ENCODE measurements at regions not wholly inside any gene's neighbourhood (a gene's known extent, or its start where the extent isn't known, plus 50 kb on each side); places are given as distances from the start of the nearest gene placed in this dataset.

GRCh38 chrX:139192386-139192961 lies 338.1 kb upstream of the F9 start (continued):
- TF ChIP-seq EZH2phosphoT487 (IDR thresholded peaks at IDR 0.05; ENCODE audit: borderline replicate concordance) = no peak

- ChIA-PET CTCF (no interaction called here), POLR2A (no interaction called here), RAD21 (ENCODE audit: low non-redundant PET in 1 of 2, low total read pairs in 2 of 2, uncharacterized antibody in 2 of 2, unreplicated experiment in 2 of 2) (no interaction called here)
- H3K4me3 ChIP-seq (replicated peaks in 1 of 2; ENCODE audit: low read depth in 1 of 2, low read length in 2 of 2) = no peak overlapping the region
- H4K20me1 ChIP-seq (ENCODE audit: insufficient read depth) = no peaks in the 10 kb centered on the region
- H3K79me2 ChIP-seq (ENCODE audit: insufficient read depth, low read length) = no peaks in the 10 kb centered on the region
- no peaks in the 10 kb centered on the region for H3K36me3 ChIP-seq (ENCODE audit: control insufficient read depth in 1 of 2, insufficient read depth in 2 of 2, low read length in 2 of 2)
- no peak overlapping the region for H3K4me2 ChIP-seq (ENCODE audit: low read length)
- TF ChIP-seq TCF7L2 (IDR thresholded peaks at IDR 0.05; ENCODE audit: borderline replicate concordance, extremely low read depth, insufficient read depth, insufficient read length) (no peak), ZFX (IDR thresholded peaks at IDR 0.05) (no peak)
- ATAC-seq (no peak), DNase-seq (ENCODE audit: low read depth, low spot score) (no peak)
- no peak overlapping the region for H2AFZ ChIP-seq (ENCODE audit: low read depth, low read length, poor library complexity, severe bottlenecking)
- no peaks in the 10 kb centered on the region for H3K27me3 ChIP-seq (ENCODE audit: insufficient read depth, low read length)
- no peak overlapping the region for H3K27ac ChIP-seq (ENCODE audit: low read depth, low read length)
- no peak overlapping the region for H3K9ac ChIP-seq (ENCODE audit: low read length)
- intact Hi-C loops (cut with micrococcal nuclease) = no loop called here
- BruUV-seq (replicated peaks) = no TSS peak
- H3K9me3 ChIP-seq (ENCODE audit: control insufficient read depth in 1 of 2, insufficient read depth in 1 of 2, low read depth in 1 of 2, low read length in 2 of 2) = no peaks in the 10 kb centered on the region
- no peaks in the 10 kb centered on the region for H3K4me1 ChIP-seq (ENCODE audit: control insufficient read depth in 1 of 2, insufficient read depth in 2 of 2, low read length in 2 of 2)
- no peaks in the 10 kb centered on the region for H3K9me2 ChIP-seq (ENCODE audit: insufficient read depth)
Observed at GRCh38 chrX:139191746-139192385, 338.7 kb upstream of the F9 start.

DNA sequence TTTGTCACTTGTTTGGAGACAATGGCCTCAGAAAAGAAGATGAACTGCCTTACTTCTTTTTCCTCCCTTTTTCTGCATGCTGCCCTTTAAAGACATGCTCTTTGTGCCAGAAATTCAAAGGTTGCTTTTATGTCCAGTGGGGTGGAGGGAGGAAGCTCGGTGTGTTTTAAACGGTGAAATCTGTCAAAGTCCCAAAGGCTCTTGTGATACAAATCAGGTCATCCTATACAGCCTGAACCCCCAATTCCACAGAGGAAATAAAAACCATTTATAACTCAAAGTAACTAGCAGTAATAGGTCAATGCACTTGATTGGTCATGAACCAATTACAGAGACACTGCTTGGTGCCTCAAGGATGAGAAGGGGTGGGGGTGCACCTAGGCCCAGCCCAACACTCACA lies 339.3 kb upstream of the F9 start:
- TF ChIP-seq SP1 (IDR thresholded peaks at IDR 0.05; ENCODE audit: low read depth) (no peak), RAD21 (IDR thresholded peaks at IDR 0.05; ENCODE audit: low read depth) (no peak), EGR1 (IDR thresholded peaks at IDR 0.05; ENCODE audit: low read depth) (no peak)
- intact Hi-C loops (cut with micrococcal nuclease) = no loop called here
- ChIA-PET CTCF (no interaction called here), RAD21 (ENCODE audit: low non-redundant PET in 1 of 2, low total read pairs in 2 of 2, uncharacterized antibody in 2 of 2, unreplicated experiment in 2 of 2) (no interaction called here), POLR2A (no interaction called here)
- H3K36me3 ChIP-seq (ENCODE audit: control insufficient read depth in 1 of 2, insufficient read depth in 2 of 2, low read length in 2 of 2) = no peaks in the 10 kb centered on the region
- H4K20me1 ChIP-seq (ENCODE audit: insufficient read depth) = no peaks in the 10 kb centered on the region
- no peaks in the 10 kb centered on the region for H3K79me2 ChIP-seq (ENCODE audit: insufficient read depth, low read length)
- ATAC-seq (no peak), DNase-seq (ENCODE audit: low read depth, low spot score) (no peak)
- H3K9ac ChIP-seq (ENCODE audit: low read length) = no peak overlapping the region
- no peak overlapping the region for H3K27ac ChIP-seq (ENCODE audit: low read depth, low read length)
- H3K4me2 ChIP-seq (ENCODE audit: low read length) = no peak overlapping the region
- no peaks in the 10 kb centered on the region for H3K9me2 ChIP-seq (ENCODE audit: insufficient read depth)
- H3K4me3 ChIP-seq (replicated peaks in 1 of 2; ENCODE audit: low read depth in 1 of 2, low read length in 2 of 2) = no peak overlapping the region
- no peaks in the 10 kb centered on the region for H3K27me3 ChIP-seq (ENCODE audit: insufficient read depth, low read length)
- H3K4me1 ChIP-seq (ENCODE audit: control insufficient read depth in 1 of 2, insufficient read depth in 2 of 2, low read length in 2 of 2) = no peaks in the 10 kb centered on the region
- no peak overlapping the region for H2AFZ ChIP-seq (ENCODE audit: low read depth, low read length, poor library complexity, severe bottlenecking)
- no TSS peak for BruUV-seq (replicated peaks)
- H3K9me3 ChIP-seq (ENCODE audit: control insufficient read depth in 1 of 2, insufficient read depth in 1 of 2, low read depth in 1 of 2, low read length in 2 of 2) = no peaks in the 10 kb centered on the region

Measured in HCT116 (cell line).